Astrocyte of the spinal cord (primary cell): ENCODE measurements at regions not wholly inside any gene's neighbourhood (a gene's known extent, or its start where the extent isn't known, plus 50 kb on each side); places are given as distances from the start of the nearest gene placed in this dataset.

Experiments used
- DNase-seq: peaks from one replicate; pipeline ENCODE4 v3.0.0; 2011; ENCODE audit warnings: low read depth, low spot score
- H3K4me3 ChIP-seq: 2 replicates; pipeline ENCODE4 v1.5.1; 2011; ENCODE audit warnings: low read depth, mild to moderate bottlenecking, low read length, moderate library complexity
- in situ Hi-C: cut with HindIII; loops from 2 replicates; pipeline ENCODE4 v1.10.0; 2017; ENCODE audit warnings: low sequenced_read_pairs
- TF ChIP-seq, protein P1 (sequence below): IDR thresholded peaks from 2 replicates; pipeline ENCODE4 v1.5.1; 2012; ENCODE audit warnings: low read depth, mild to moderate bottlenecking, low read length, inconsistent platforms

DNA sequence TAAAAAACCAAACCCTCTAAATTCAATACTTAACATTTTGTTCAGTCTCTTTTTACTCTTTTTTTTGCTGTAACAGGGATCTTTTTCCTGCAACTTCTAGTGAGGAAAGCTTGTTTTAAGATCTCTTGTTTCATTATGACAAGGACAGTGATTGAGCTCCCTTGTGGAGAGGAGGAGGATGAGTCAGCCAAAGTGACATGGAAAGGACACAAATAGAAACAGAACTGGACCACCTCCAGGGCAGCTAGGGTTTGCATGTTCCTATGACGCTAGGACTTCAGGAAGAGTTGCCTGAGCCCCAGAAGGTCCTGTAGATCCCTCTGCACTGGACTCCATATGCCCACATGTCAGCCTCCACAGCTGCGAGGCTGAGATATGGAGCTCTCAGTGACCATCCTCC is 212.6 kb upstream of the FAM78B start:
- DNase-seq: no peak
- in situ Hi-C loops: no loop called here
- H3K4me3 ChIP-seq: no peak overlapping the region
- TF ChIP-seq, protein P1, sequence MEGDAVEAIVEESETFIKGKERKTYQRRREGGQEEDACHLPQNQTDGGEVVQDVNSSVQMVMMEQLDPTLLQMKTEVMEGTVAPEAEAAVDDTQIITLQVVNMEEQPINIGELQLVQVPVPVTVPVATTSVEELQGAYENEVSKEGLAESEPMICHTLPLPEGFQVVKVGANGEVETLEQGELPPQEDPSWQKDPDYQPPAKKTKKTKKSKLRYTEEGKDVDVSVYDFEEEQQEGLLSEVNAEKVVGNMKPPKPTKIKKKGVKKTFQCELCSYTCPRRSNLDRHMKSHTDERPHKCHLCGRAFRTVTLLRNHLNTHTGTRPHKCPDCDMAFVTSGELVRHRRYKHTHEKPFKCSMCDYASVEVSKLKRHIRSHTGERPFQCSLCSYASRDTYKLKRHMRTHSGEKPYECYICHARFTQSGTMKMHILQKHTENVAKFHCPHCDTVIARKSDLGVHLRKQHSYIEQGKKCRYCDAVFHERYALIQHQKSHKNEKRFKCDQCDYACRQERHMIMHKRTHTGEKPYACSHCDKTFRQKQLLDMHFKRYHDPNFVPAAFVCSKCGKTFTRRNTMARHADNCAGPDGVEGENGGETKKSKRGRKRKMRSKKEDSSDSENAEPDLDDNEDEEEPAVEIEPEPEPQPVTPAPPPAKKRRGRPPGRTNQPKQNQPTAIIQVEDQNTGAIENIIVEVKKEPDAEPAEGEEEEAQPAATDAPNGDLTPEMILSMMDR: no peak

- no peak for DNase-seq
- TF ChIP-seq, protein P1: no peak
- in situ Hi-C loops: no loop called here
- H3K4me3 ChIP-seq: no peak overlapping the region
Measured at GRCh38 chr1:166383137-166383536, 216.3 kb upstream of the FAM78B start.

DNA sequence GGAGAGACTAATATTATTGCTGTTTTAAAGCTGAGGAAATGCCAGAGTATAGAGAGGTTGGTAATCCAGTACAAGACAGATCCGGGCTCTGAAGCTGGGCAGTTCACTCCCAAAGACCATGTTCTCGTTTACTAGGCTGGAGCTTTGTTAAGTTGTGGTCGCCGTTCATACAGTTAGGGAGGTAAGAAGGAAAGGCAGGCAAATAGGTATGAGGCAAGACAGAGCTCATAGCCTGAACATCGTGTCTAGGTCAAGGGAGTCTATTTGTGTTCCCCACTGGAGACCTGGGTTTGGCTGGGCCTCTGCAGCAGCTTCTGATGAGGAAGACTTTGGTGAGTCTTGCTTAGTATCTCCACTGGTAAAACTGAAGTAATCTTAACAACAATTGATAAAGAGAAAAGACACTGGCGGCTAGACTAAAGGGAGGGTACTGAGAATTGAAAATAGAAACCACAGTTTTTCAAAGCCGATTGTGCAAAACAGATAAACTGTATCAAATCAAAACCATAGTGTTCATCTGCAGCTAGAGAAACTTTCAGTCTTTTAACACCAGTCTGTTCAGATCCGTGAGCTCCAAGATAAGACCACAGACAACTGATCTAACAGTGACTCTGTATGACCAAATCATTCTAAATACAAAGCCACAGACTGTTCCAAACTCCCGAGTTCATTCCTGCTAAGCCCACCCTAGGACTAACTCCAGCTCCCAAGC is 217.0 kb upstream of the FAM78B start:
- no peak overlapping the region for H3K4me3 ChIP-seq
- no peak for DNase-seq
- in situ Hi-C loops: no loop called here

GRCh38 chr1:166384948-166385347 is 218.1 kb upstream of the FAM78B start:
- in situ Hi-C loops: no loop called here
- no peak for DNase-seq
- TF ChIP-seq, protein P1: no peak
- H3K4me3 ChIP-seq: no peak overlapping the region

More for the DNA sequence above, 217.0 kb upstream of the FAM78B start:
- TF ChIP-seq, protein P1: no peak

- TF ChIP-seq, protein P1: no peak
- in situ Hi-C loops: no loop called here
- no peak overlapping the region for H3K4me3 ChIP-seq
- no peak for DNase-seq
Measured at GRCh38 chr1:166390366-166391033, 223.7 kb upstream of the FAM78B start.

- H3K4me3 ChIP-seq: no peak overlapping the region
- TF ChIP-seq, protein P1: no peak
- in situ Hi-C loops: no loop called here
- DNase-seq: no peak
Measured at GRCh38 chr1:166391279-166392066, 224.7 kb upstream of the FAM78B start.
